HG02852 (cell line): ENCODE measurements at regions not wholly inside any gene's neighbourhood (a gene's known extent, or its start where the extent isn't known, plus 50 kb on each side); places are given as distances from the start of the nearest gene placed in this dataset.
A peak's percentile ranks its signal among the peaks of the same experiment; 100 is the strongest.
"Not testable (repeated sequence)": the region's sequence is repeated elsewhere in the genome, so short reads cannot be mapped to it uniquely, and the experiment has no call there.

Experiments
- ATAC-seq: cut with Tn5 transposase; IDR thresholded peaks from one replicate; pipeline ENCODE4 v1.9.1; 2021; ENCODE audit warnings: mild to moderate bottlenecking, moderate library complexity; ENCODE audit not compliant: unreplicated experiment

DNA sequence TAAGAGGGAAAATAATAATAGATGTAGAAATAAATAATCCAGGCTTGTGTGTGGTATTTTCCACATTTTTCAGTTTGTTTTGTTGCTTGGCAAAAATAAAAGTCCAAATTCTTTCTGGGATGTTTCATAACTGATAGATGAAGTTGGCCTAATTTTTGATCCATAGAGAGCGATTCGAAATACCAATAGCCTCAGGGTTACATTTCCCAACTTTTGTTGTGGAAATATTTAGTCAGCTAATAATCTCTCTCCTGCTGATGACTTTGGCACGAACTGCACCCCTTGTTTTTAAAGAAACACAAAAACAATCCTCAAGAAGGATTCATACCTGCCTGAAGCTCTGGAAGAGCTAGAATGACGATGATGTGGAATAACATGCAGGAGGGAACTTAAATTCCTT is 483.2 kb downstream of the ADRA2A start:
- ATAC-seq, result no peak

DNA sequence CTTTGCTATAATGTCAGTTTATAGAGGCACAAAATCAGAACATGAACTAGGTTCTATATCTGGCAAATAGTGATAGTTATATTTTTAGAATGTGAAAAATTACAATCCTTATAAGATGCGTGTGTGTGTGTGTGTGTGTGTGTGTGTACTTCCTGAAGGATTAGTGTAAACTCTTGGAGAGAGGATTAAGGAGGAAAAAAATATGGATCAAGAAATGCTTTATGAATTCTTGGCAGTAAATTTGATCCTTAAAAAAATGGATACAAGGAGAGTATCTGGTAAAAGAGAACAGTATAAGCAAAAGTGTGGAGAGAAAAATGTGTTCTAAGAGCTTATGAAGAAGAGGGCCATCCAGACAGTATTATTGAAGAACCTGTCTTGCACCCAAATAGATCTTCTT is 484.3 kb downstream of the ADRA2A start:
- ATAC-seq, result no peak

DNA sequence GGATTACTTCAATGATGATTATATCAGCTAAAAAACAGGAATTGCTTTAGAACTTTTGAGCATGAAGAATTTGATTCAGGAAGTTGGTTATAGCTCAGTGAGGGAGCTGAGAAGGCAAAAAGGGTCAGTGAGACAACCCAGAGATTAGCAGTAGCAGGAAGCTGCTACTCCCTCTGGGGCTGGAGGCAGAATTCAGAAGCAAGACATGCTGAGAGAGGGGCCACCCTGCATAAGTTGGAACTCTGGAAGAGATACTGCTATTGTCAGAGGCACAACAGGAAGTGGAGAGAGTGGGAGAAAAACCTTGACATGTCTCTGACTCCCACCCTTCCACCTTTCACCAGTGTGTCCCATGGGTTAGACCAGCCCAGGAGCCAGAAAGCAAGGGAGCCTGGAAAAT is 488.7 kb downstream of the ADRA2A start:
- no peak for ATAC-seq

DNA sequence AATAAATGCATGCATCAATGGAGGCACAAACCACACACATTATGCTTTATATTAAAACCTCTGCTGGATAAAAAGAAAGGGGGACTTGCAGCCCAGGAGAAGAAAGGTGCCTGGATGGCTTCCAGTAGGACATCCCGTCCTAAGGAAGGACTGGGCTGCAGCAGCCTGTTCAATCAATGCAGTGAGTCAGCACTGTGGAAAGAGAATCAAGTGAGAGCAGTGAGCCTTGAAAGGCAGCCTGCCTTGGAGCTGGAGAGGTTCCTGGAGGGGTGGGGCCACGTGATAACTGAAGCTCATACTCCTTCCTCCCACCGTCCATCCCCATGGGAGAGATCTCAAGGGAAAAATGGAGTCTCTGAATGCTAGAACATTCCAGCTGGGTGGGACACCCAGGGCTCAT is 501.2 kb downstream of the ADRA2A start:
- no peak for ATAC-seq

DNA sequence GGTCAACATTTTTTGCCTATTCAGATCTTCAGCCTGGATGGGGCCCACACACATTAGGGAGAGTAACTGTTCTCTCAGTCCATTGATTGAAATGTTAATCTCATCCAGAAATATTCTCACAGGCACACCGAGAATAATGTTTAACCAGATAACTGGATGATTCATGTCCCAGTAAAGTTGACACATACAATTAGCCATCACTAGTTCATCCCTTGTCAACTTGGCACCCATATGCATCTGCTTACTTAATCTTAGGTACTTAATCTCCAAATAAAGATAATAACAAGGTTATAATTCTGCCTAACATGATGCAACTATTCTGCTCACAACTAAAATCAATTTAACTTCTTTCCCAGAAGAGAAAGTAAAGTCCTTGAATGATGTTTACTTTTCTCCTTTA is 502.6 kb downstream of the ADRA2A start:
- ATAC-seq, result no peak

DNA sequence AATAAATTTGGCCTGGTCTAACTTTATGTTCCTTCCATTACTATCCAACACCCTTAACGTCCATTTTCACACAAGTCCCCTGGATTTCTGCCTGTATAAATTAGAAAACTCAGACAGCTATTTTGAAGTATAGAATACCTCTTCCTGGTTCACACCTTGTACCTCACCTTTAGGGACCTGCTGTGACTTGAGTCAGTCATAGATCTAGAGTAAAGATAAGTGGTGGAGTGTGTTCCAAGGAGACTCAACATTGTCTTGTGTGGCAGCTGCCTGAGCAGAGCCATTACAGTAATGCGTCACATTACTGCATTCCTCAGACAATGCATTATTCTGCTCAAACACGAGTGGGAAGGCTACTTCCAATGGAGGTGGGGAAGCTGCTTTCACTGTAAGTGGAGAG is 513.9 kb downstream of the ADRA2A start:
- ATAC-seq, result no peak

DNA sequence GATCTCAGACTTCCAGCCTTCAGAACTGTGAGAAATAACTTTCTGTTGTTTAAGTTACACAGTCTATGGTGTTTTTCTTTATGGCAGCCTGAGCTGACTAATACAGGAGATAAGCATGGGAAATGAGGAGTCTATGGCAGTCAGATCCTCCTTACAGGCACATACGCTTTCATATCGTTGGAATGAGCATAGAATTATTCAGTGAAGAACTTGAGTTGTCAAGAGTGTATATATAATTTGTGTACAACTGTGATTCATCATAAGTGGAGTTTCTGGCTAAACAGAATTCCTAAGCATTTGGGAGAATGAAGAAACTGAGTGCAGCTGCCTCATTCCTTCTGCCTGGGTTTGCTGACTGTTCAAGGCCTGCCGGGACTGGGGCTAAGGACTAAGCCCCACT is 516.7 kb downstream of the ADRA2A start:
- ATAC-seq, result no peak

DNA sequence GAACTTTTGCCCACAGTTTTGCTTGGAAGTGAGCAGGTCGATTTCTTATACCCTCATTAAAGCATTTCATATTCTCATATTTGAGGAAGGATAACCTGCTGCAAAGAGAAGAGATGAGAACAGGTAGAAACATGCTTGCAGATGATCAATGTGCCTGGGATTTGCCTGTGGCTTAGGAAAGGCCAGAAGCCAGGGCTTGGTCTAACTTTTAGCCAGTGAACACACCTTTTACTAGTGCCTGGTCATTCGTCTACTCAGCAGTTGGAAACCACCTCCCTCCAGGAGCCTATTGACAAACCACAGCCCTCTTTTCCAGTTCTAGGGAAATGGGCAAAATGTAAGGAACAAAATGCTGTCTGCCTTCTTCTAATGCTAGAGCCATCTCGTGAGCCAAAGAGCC is 518.3 kb downstream of the ADRA2A start:
- ATAC-seq, result no peak

DNA sequence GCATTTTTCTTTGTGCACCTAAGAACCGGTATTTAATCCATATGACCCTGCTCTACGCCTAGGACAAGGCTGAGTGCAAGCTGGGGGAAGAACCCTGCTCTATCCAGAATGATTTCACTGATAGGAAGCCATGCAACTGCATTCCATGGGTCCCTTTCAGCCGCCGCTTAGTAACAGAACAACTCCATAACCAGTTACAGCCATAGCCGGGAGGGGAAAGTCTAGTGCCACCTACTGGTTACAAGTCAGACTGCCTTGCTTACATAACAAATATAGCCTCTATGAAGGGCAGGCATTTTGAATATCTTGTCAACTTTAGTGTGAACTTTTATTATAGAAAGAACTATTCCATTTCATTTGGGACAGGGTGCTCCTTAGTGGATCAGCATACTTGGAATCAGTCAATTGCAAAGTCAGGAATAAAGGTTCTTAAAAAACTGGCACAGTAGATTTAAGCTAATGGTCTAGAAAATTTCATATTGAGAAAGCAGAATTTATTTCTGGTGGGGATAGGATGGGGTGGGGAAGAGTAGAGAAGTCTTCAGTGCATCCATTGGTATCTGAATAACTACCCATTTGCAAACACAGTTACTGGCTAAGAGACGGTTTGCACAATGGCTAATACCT is 521.7 kb downstream of the ADRA2A start:
- peak; percentile 86 for ATAC-seq

DNA sequence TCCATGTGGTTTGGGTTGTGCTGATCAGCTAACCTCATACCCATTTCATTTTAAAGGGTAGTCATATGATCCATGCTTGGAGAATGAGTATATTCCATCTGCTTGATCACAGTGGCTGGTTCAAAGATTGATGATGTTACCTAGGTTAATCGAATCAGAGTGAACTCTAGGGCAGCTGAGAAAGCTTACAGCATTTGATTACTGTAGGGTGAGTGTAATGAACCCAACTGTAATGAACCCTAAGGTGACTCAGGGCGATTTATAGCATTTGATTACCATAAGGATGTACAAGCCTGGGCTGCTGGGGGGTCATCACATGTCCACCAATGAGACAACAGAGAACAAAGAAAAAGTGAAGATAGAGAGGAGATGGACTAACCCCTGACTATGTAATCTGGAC is 523.1 kb downstream of the ADRA2A start:
- no peak for ATAC-seq

DNA sequence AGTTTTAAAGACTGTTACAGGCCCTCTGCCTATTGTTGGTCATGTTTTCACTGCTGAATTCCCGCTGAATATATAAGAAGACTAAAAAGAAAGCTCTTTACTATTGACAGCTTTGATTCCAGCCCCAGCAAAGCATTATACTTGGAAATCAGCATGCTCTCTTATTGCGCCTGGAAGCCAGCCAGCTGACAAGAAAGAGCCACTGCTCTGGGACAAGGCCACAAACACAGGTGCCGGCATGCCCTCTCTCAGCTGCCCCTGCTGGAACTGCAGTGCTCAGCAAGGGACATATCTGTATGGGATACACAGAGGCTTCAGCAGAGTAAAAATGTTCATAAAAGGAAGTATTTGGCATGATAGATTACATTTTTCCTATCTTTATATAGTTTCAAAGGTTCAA is 523.9 kb downstream of the ADRA2A start:
- no peak for ATAC-seq

DNA sequence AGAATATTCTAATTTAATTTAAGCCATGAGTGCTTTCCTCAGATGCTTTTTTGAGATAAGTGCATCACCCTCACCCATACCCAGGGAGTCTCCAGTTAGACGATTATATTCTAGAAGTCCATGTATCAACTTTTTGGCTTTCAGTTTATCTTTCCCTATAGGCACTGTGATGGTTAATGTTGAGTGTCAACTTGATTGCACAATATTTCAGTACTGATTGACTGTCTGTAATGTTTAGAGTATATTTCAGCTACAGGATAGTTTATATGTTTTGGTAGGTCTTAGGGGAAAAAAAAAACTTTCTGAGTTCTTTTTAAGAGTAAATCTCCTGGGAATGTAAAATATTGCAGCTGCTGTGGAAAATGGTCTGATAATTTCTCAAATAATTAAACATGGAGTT is 535.4 kb downstream of the ADRA2A start:
- no peak for ATAC-seq

DNA sequence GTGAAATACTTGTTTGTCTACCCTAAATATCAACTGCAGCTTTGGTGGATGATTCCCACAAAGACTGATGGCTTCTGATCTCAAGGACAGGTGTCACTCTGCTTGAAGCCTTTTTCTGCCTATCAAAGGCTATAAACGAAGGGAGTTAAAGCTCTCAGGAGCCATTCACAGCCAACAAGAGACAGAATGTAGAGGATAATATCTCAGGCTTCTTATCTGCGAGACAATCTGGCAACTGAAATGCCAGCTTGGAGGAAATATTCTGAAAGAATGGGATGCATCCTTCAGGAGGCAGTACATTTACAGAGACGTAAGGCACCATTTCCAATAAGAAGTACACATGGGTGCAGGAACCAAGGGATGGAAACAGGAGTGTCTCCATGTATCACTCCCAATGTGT is 549.4 kb downstream of the GPAM start:
- no peak for ATAC-seq

DNA sequence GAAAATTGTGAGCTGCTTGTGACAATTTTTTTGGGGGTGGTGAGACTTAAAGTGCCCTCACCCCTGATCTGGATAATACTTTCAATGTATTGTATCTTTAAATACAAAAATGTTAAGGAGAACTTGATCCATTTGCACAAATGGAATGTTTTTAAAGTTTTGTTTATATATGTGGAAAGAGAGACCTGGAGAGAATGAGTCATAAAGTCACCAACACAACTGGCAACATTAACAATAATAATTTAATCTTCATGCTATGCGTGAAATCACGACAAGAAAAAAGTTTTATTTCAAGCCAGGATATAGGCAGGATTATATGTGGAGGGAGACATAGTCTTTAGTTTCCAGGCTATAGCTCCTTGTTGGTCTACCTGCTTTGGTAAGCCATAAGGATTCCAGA is 537.5 kb downstream of the GPAM start:
- no peak for ATAC-seq

DNA sequence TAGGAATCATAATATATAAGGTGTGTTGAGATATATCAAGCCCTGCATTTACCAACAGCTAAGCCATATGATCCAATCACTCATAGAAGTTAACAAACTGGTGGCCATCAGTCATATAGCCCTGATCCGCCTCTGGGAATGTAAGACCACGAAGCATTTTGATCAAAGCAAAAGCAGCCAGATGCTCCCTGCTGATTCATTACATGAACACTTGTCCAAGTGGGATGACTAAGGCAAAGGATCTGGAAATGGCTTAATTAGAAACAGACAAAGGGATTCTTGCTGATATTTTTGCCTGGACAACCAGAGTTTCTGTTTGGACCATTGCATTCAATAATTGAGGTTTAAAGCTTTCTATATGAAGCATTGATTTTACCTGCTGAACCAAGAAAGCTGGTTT is 535.5 kb downstream of the GPAM start:
- no peak for ATAC-seq

DNA sequence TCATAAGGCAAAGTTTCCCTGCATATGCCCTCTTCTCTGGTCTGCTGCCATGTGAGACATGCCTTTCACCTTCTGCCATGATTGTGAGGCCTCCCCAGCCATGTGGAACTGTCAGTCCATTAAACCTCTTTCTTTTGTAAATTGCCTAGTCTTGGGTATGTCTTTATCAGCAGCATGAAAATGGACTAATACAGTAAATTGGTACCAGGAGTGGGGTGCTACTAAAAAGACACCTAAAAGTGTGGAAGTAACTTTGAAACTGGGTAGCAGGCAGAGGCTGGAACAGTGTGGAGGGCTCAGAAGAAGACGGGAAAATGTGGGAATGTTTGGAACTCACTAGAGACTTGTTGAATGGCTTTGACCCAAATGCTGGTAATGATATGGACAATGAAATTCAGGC is 534.5 kb downstream of the GPAM start:
- not testable (repeated sequence) for ATAC-seq

DNA sequence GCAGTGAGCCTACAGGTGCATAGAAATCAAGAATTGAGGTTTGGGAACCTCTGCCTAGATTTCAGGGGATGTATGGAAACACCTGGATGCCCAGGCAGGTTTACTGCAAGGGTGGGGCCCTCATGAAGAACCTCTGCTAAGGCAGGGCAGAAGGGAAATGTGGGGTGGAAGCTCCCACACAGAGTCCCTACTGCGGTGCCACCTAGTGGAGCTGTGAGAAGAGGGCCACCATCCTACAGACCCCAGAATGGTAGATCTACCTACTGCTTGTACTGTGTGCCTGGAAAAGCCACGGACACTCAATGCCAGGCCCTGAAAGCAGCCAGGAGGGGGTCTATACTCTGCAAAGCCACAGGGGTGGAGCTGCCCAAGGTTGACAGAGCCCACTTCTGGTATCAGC is 533.5 kb downstream of the GPAM start:
- ATAC-seq, result no peak

DNA sequence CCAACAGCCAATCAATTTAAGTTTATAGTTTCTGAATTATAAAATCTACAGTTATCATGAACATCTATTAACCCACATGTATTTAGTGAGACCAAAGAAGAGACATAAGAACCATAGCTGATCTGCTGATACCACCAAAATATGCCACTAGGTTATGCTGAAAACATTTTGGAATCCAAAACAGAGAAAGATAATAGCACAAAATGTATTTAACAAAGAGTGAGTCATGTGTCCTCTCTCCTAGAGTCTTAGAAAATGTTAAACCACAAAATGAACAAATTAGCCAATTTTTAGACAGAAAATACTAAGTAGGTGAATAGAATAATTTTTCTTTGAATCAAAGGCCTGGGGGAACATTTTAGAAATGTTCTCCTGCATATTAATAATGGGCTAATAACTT is 527.5 kb downstream of the GPAM start:
- ATAC-seq, result no peak

DNA sequence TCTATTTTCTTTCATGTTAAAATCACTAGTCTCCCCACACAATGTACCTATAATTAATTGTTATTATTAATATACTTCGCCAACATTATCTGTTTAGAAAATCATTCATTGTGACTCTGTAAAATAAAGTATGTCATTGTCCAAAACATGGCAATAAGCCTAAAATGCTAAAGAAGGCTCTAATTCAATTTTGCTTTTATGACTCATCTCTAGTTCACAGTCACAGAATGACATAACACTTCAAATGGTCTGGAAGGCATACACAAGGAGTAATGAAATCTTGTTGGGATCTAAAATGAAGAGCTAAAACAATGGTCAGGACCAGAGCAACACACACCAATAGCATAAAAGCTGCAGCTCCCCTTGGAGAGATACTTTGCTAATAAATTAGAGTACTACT is 505.8 kb downstream of the GPAM start:
- no peak for ATAC-seq

DNA sequence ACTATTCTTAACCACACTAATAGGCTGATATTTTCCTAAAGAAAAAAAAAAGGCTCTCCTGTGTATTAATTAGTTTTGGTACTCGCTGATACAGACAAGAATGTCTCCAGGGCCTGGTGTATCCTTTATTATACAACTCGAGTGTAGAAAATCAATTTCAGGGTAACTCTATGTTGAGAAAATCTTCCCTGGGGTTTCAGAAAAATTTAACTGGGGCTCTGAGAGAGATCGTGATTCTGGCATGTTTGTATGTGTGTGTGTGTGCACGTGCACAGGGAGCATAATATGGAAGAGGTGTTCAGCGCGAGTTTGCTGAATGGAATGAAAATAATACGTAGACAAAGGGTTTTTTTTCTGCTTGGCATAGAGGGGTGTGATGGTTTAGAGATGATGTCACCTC is 496.8 kb downstream of the GPAM start:
- no peak for ATAC-seq

DNA sequence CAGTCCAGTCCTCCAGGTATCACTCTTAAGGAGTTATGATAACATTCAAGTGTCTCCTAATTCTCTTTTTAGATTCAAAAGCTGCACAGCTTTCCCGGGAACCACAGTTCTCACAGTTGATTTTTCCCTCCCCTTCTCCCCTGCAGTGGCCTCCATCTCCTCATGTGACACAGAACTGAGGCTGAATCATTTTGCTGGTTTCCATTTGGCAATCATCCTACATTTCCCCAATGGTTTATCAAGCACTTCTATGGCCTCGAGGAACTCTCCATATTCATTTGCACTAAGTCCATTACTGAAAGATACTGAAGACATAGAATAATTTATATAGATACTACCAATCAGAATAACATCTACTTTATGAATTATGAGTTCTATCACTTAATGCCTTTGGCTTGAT is 484.9 kb downstream of the GPAM start:
- no peak for ATAC-seq

DNA sequence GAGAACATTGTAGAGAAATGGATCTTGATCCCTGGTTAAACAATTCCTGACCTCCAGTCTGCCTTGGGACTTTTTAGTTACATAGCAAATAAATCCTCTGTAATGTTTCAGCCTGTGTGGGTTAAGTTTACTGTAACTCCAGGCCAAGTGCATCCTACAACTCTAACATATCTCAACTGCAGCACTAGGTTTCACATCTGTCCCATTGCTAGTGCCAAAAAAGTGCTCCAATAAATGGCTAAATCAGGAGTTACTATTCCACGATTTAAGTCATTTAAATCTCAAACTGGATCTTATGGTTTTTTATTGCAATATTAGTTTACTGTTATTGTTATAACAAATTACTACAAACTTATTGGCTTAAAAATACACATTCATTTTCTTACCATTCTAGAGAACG is 479.6 kb downstream of the GPAM start:
- no peak for ATAC-seq

DNA sequence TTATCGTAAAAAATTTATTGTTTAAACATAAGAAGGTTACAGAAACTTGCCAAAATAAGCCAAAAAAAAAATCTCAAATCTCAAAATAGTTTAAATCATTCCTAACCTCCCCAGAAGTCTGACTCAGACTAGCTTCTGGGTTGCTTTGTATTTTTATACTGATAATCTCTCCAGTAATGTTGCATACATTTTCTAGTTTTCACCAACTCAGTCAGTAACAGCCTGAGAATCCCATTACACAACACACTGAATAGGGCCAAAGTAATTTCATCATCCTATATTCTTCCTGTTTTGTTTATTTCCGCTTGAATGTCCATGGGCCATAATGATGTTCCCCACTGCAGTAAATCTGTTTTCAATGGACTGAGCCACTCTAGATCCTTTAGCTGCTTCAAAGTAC is 478.5 kb downstream of the GPAM start:
- ATAC-seq, result no peak

DNA sequence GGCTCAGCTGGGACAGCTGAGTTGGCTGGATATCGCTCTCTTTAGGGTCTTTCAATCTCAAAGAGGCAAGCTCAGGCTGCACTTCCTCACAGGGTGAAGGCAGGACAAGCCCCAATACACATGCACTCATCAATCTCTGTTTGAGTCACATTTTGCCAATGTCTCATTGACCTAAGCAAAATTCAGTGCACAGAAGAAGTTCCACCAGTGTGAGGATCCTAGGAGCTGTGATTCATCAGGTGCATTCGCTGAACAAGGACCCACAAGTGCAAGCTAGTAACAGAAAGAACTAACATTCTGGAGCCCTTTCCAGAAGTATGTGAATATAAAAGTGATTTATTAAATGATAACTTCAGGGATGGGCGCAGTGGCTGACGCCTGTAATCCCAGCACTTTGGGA is 477.2 kb downstream of the GPAM start:
- no peak for ATAC-seq
